HG03520 (cell line): ENCODE measurements at regions not wholly inside any gene's neighbourhood (a gene's known extent, or its start where the extent isn't known, plus 50 kb on each side); places are given as distances from the start of the nearest gene placed in this dataset.
"Not testable (repeated sequence)": the region's sequence is repeated elsewhere in the genome, so short reads cannot be mapped to it uniquely, and the experiment has no call there.

Experiments
- ATAC-seq: cut with Tn5 transposase; IDR thresholded peaks from one replicate; pipeline ENCODE4 v1.9.1; 2021; ENCODE audit warnings: mild to moderate bottlenecking, moderate library complexity; ENCODE audit not compliant: unreplicated experiment

GRCh38 chr21:23579573-23579972 is 2027.7 kb downstream of the MRPL39 start:
- ATAC-seq, result no peak

GRCh38 chr21:23578027-23578426 is 2029.3 kb downstream of the MRPL39 start:
- no peak for ATAC-seq

GRCh38 chr21:23574932-23575331 is 2032.3 kb downstream of the MRPL39 start:
- ATAC-seq, result no peak

- not testable (repeated sequence) for ATAC-seq
Observed at GRCh38 chr21:23548924-23549323, 2058.4 kb downstream of the MRPL39 start.

GRCh38 chr21:23543333-23543732 is 2063.9 kb downstream of the MRPL39 start:
- ATAC-seq, result no peak

GRCh38 chr21:23542097-23542496 is 2065.2 kb downstream of the MRPL39 start:
- ATAC-seq, result no peak

- no peak for ATAC-seq
Observed at GRCh38 chr21:23541571-23541970, 2065.7 kb downstream of the MRPL39 start.

- ATAC-seq, result no peak
Observed at GRCh38 chr21:23534850-23535249, 2072.4 kb downstream of the MRPL39 start.

GRCh38 chr21:23531444-23531843 is 2075.8 kb downstream of the MRPL39 start:
- ATAC-seq, result no peak

GRCh38 chr21:23524685-23525084 is 2082.6 kb downstream of the MRPL39 start:
- ATAC-seq, result no peak

- no peak for ATAC-seq
Observed at GRCh38 chr21:23522751-23523150, 2084.5 kb downstream of the MRPL39 start.

- no peak for ATAC-seq
Observed at GRCh38 chr21:23507501-23507900, 2099.8 kb downstream of the MRPL39 start.

GRCh38 chr21:23496729-23497128 is 2110.6 kb downstream of the MRPL39 start:
- peak; percentile 87 for ATAC-seq

- no peak for ATAC-seq
Observed at GRCh38 chr21:23488245-23488644, 2119.0 kb downstream of the MRPL39 start.

- ATAC-seq, result no peak
Observed at GRCh38 chr21:23480591-23481270, 2126.6 kb downstream of the MRPL39 start.

GRCh38 chr21:23478381-23478780 is 2128.9 kb downstream of the MRPL39 start:
- ATAC-seq, result no peak

GRCh38 chr21:23475281-23476219 is 2131.7 kb downstream of the MRPL39 start:
- no peak for ATAC-seq

GRCh38 chr21:23471877-23472276 is 2135.4 kb downstream of the MRPL39 start:
- peak; percentile 81 for ATAC-seq

GRCh38 chr21:23463365-23463764 is 2143.9 kb downstream of the MRPL39 start:
- no peak for ATAC-seq

GRCh38 chr21:23455676-23456075 is 2151.6 kb downstream of the MRPL39 start:
- ATAC-seq, result no peak

- no peak for ATAC-seq
Observed at GRCh38 chr21:23452384-23453083, 2154.7 kb downstream of the MRPL39 start.
